ENCODE measurements at regions not wholly inside any gene's neighbourhood (a gene's known extent, or its start where the extent isn't known, plus 50 kb on each side); places are given as distances from the start of the nearest gene placed in this dataset.

DNA sequence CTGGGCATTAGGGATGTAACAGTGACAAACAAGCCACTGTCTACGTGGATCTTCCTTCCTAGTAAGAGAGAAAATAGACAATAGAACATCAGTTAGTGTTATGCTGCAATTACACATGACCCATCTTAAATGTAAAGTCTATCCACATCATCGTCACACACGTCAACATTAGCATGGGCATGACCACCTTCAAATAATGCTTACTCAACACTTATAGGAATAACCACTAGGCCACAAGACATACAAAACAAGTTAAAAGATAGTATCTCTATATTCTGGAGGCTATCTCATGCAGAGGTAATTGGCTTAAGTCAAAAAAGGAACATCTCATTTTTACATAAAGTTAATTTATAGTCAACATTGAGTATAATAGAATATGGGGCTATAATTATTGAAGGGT, 156.5 kb downstream of the MOXD1 start:
- FAIRE-seq (no peak), DNase-seq (ENCODE audit: insufficient read length, low spot score) (no peak)
- TF ChIP-seq TAF1 (IDR thresholded peaks at IDR 0.05; ENCODE audit: low read depth, low read length) (no peak), SPI1 (IDR thresholded peaks at IDR 0.05; ENCODE audit: low read depth, low read length) (no peak), PAX5 (IDR thresholded peaks at IDR 0.05; ENCODE audit: insufficient read depth, low read length, severe bottlenecking) (no peak), POU2F2 (IDR thresholded peaks at IDR 0.05; ENCODE audit: low read depth, low read length) (no peak), POLR2AphosphoS5 (IDR thresholded peaks at IDR 0.05; ENCODE audit: low read depth, low read length) (no peak)

DNA sequence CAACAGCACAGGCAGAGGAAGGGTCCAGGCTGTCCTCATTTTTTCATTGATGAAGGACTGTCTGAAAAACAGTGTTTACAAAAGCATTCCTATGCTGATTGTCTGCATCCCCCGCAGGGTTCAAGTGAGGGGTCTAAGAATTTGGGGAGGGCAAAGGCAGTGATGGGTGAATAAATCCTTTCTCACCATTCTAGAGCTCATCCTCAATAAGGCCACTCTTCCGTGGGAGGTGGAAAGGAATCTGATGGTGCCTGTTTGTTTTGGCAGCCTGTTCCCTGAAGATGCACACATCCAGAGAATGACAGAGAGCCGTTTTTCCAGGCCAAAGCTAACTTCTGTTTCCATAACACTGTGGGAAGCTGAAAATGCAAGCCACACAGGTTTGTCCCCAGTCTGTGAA, 164.5 kb downstream of the MOXD1 start:
- no peak for FAIRE-seq
- TF ChIP-seq SPI1 (IDR thresholded peaks at IDR 0.05; ENCODE audit: low read depth, low read length): no peak
- no peak for TF ChIP-seq PAX5 (IDR thresholded peaks at IDR 0.05; ENCODE audit: insufficient read depth, low read length, severe bottlenecking)
- DNase-seq (ENCODE audit: insufficient read length, low spot score): no peak

DNA sequence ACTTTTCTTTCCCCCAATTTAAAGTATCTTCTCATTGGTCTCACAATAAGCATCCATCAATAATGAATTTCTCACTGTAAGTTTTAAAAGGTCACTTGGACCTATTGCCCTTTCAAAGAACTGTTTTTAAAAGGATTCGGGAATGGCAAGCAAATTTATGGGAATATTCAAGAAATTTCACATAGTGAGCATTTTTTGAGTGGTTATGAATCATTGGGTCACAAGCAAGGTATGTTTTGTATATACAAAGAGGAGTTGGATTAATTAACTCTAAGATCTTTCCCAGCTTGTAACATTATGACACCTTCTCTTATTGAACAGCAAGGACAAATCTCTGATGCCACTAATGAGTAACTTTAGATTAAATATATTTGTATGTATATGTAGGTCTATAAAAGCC, 165.0 kb downstream of the MOXD1 start:
- no peak for DNase-seq (ENCODE audit: insufficient read length, low spot score)
- TF ChIP-seq POLR2A (IDR thresholded peaks at IDR 0.05; ENCODE audit: low read depth, low read length): no peak
- no peak for TF ChIP-seq PAX5 (IDR thresholded peaks at IDR 0.05; ENCODE audit: insufficient read depth, low read length, severe bottlenecking)
- TF ChIP-seq SPI1 (IDR thresholded peaks at IDR 0.05; ENCODE audit: low read depth, low read length): no peak
- no peak for FAIRE-seq

DNA sequence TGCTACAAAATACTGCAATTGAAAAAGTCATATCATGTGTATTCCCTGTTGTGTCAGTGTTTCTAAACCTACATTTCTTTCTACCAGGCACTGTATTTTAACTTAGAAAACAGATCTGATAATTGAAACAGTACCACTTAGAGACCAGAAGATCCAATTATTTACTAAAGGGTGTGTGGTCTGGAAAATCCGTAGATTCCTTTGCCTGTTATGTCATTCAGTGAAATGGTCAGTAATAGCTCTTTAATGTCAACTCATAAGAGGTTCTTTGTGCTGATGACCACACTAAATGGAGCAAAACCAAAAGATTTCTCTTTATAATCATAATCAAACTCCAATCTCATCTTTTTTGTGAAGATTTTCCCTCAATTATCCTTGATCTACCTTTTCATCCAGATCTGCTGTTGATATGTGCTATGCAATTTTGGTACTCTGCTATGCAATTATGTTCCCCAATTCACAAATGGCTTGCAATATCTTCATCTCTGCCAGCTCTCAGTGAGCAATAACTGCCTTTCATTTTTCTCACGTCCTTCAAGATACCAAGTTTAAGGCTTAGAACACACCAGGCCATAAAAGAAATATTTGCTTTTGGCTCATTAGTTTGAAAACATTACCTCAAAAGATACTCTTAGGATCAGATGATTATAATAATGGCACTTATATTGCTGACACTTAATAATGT, 165.5 kb downstream of the MOXD1 start:
- DNase-seq (ENCODE audit: insufficient read length, low spot score): no peak
- no peak for FAIRE-seq

DNA sequence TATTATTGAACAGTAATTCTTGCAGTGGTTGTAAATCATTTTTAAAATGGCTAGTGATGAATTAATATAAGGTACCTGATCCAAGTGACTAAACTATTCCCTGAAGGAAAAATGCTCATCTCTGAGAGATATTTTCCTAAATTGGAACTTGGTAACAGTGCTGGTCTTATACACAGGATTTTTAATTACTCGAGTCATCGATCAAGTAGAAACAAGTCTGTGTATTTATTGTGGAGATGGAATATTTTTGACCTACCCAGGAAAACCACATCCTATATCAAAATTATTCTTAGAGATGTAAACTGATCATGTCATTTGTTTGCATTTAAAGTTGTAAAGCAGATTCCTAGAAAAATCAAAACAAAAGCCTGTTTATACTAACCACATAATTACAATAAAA, 166.9 kb downstream of the MOXD1 start:
- no peak for TF ChIP-seq PAX5 (IDR thresholded peaks at IDR 0.05; ENCODE audit: insufficient read depth, low read length, severe bottlenecking)
- no peak for TF ChIP-seq TAF1 (IDR thresholded peaks at IDR 0.05; ENCODE audit: low read depth, low read length)
- TF ChIP-seq SPI1 (IDR thresholded peaks at IDR 0.05; ENCODE audit: low read depth, low read length): no peak
- no peak for TF ChIP-seq POU2F2 (IDR thresholded peaks at IDR 0.05; ENCODE audit: low read depth, low read length)
- no peak for TF ChIP-seq POLR2A (IDR thresholded peaks at IDR 0.05; ENCODE audit: low read depth, low read length)
- TF ChIP-seq POLR2AphosphoS5 (IDR thresholded peaks at IDR 0.05; ENCODE audit: low read depth, low read length): no peak
- DNase-seq (ENCODE audit: insufficient read length, low spot score): no peak
- no peak for FAIRE-seq

More for the DNA sequence above, 165.5 kb downstream of the MOXD1 start:
- TF ChIP-seq TAF1 (IDR thresholded peaks at IDR 0.05; ENCODE audit: low read depth, low read length) (no peak), SPI1 (IDR thresholded peaks at IDR 0.05; ENCODE audit: low read depth, low read length) (no peak), POU2F2 (IDR thresholded peaks at IDR 0.05; ENCODE audit: low read depth, low read length) (no peak), POLR2A (IDR thresholded peaks at IDR 0.05; ENCODE audit: low read depth, low read length) (no peak), POLR2AphosphoS5 (IDR thresholded peaks at IDR 0.05; ENCODE audit: low read depth, low read length) (no peak), PAX5 (IDR thresholded peaks at IDR 0.05; ENCODE audit: insufficient read depth, low read length, severe bottlenecking) (no peak)

DNA sequence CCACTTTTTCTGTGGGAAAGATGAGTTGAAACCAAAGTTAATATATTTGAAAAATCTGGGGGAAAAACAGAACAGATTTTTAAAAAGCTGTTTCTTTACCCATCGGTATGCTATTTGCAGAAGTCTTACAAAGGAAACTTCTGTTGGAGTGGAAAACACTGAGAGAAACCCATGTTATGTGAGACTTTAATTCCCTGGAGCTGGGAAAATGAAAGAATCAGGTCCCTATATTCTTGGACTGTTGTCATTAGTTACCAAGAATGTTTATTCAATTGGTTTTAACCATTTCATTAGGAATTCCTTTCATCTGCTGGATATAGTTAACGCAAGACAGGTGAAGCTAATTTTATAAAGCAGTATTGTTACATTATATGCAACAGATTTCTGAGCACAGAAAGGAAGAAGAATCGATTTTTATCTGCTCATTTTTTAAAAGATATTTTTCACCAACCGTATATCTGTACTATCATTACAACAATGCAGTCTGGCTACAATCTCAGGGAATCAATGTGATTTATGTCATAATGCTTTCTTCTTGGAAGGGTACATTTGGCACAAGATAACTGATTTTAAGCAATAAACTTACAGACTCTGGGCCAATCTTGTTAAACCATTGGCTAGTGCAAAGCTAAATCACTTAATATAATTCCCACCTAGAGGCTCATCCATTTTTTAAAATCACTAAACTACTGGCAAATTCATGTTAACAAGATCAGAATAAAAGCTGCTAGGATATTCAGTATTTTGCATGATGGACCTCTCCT, 170.0 kb downstream of the MOXD1 start:
- TF ChIP-seq POU2F2 (IDR thresholded peaks at IDR 0.05; ENCODE audit: low read depth, low read length) (no peak), PAX5 (IDR thresholded peaks at IDR 0.05; ENCODE audit: insufficient read depth, low read length, severe bottlenecking) (no peak), POLR2A (IDR thresholded peaks at IDR 0.05; ENCODE audit: low read depth, low read length) (no peak), POLR2AphosphoS5 (IDR thresholded peaks at IDR 0.05; ENCODE audit: low read depth, low read length) (no peak), TAF1 (IDR thresholded peaks at IDR 0.05; ENCODE audit: low read depth, low read length) (no peak), SPI1 (IDR thresholded peaks at IDR 0.05; ENCODE audit: low read depth, low read length) (no peak)
- DNase-seq (ENCODE audit: insufficient read length, low spot score) (no peak), FAIRE-seq (no peak)

DNA sequence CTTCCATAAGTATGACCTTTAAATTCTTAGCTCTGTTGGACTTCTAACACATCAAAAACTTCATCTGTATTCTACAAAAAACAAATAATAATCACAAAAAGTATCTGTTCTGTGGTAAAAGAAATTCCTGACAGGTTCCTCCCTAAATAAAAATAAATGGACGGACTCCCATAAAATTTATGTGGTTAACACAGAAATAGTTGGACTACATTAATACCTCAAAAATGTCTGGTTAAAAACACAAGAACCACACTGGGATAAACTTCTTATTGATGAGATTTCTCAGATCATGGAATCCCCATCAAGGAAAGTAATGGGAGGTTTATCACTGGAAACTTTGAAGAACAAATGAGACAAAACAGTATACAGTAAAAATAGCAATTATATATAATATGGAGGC, 172.4 kb downstream of the MOXD1 start:
- FAIRE-seq: no peak
- no peak for DNase-seq (ENCODE audit: insufficient read length, low spot score)
- TF ChIP-seq TAF1 (IDR thresholded peaks at IDR 0.05; ENCODE audit: low read depth, low read length) (no peak), PAX5 (IDR thresholded peaks at IDR 0.05; ENCODE audit: insufficient read depth, low read length, severe bottlenecking) (no peak), SPI1 (IDR thresholded peaks at IDR 0.05; ENCODE audit: low read depth, low read length) (no peak), POLR2AphosphoS5 (IDR thresholded peaks at IDR 0.05; ENCODE audit: low read depth, low read length) (no peak), POLR2A (IDR thresholded peaks at IDR 0.05; ENCODE audit: low read depth, low read length) (no peak), POU2F2 (IDR thresholded peaks at IDR 0.05; ENCODE audit: low read depth, low read length) (no peak)

DNA sequence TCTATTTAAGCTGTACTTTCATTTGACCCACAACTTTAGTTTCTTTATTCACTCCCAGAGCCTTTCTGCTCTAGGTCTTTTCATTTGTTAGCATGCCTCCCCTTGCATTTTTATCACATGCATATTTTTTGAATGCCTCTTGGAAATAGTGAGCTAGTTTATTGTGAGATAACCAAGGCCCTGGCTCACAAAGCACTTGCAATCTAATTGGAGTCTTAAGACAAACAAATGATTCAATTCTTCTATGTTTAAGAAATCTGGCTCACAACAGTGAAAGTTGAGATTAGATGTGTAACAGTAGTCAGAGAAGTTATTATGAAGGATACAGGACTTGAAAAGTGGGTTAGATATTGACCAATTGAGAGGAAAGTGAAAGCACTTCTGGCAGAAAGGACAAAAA, 173.4 kb downstream of the MOXD1 start:
- no peak for DNase-seq (ENCODE audit: insufficient read length, low spot score)
- no peak for FAIRE-seq
- TF ChIP-seq PAX5 (IDR thresholded peaks at IDR 0.05; ENCODE audit: insufficient read depth, low read length, severe bottlenecking): no peak
- no peak for TF ChIP-seq POLR2A (IDR thresholded peaks at IDR 0.05; ENCODE audit: low read depth, low read length)
- no peak for TF ChIP-seq POLR2AphosphoS5 (IDR thresholded peaks at IDR 0.05; ENCODE audit: low read depth, low read length)
- no peak for TF ChIP-seq SPI1 (IDR thresholded peaks at IDR 0.05; ENCODE audit: low read depth, low read length)
- no peak for TF ChIP-seq TAF1 (IDR thresholded peaks at IDR 0.05; ENCODE audit: low read depth, low read length)
- no peak for TF ChIP-seq POU2F2 (IDR thresholded peaks at IDR 0.05; ENCODE audit: low read depth, low read length)

DNA sequence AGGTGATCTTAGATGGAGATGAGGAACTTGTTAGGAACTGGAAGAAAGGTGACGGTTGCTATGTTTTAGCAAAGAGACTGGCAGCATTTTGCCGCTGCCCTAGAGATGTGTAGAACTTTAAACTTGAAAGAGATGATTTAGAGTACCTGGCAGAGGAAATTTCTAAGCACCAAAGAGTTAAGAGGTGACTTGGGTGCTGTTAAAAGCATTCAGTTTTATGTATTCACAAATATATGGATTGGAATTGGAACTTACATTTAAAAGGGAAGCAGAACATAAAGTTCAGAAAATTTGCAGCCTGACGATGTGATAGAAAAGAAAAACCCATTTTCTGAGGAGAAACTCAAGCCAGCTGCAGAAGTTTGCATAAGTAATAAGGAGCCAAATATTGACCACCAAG, 176.3 kb downstream of the MOXD1 start:
- FAIRE-seq (no peak), DNase-seq (ENCODE audit: insufficient read length, low spot score) (no peak)
- no peak for TF ChIP-seq SPI1 (IDR thresholded peaks at IDR 0.05; ENCODE audit: low read depth, low read length)
- TF ChIP-seq POLR2A (IDR thresholded peaks at IDR 0.05; ENCODE audit: low read depth, low read length): no peak
- no peak for TF ChIP-seq POLR2AphosphoS5 (IDR thresholded peaks at IDR 0.05; ENCODE audit: low read depth, low read length)
- no peak for TF ChIP-seq TAF1 (IDR thresholded peaks at IDR 0.05; ENCODE audit: low read depth, low read length)
- no peak for TF ChIP-seq POU2F2 (IDR thresholded peaks at IDR 0.05; ENCODE audit: low read depth, low read length)
- TF ChIP-seq PAX5 (IDR thresholded peaks at IDR 0.05; ENCODE audit: insufficient read depth, low read length, severe bottlenecking): no peak

DNA sequence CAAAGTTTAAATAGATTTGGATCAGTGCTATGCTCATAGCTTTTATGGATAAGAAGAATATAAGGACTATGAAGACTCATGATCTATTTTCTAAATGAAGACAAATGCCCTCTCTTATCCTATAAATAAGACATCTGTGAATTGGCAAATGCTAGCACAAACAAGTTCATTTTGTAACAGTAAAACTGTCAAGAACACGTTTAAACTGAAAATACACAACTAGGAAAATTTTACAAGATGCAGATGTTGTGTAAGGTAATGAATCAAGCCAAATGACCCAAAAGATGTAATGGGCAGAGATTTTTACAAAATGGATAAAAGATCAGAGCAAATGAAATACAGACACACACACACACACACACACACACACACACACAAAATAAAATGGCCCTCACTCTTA, 180.5 kb downstream of the MOXD1 start:
- no peak for TF ChIP-seq PAX5 (IDR thresholded peaks at IDR 0.05; ENCODE audit: insufficient read depth, low read length, severe bottlenecking)
- FAIRE-seq: no peak
- no peak for DNase-seq (ENCODE audit: insufficient read length, low spot score)
